NB4 (cell line): ENCODE measurements at regions not wholly inside any gene's neighbourhood (a gene's known extent, or its start where the extent isn't known, plus 50 kb on each side); places are given as distances from the start of the nearest gene placed in this dataset.

Experiments
- POLR2A ChIP-seq: IDR thresholded peaks from 2 replicates; pipeline ENCODE4 v1.6.1; 2011; ENCODE audit warnings: mild to moderate bottlenecking; ENCODE audit not compliant: insufficient read length; ENCODE audit errors: extremely low read depth
- TF ChIP-seq, protein P1 (sequence below): IDR thresholded peaks from one replicate; pipeline ENCODE4 v1.5.1; 2012; ENCODE audit warnings: low read depth, low read length

DNA sequence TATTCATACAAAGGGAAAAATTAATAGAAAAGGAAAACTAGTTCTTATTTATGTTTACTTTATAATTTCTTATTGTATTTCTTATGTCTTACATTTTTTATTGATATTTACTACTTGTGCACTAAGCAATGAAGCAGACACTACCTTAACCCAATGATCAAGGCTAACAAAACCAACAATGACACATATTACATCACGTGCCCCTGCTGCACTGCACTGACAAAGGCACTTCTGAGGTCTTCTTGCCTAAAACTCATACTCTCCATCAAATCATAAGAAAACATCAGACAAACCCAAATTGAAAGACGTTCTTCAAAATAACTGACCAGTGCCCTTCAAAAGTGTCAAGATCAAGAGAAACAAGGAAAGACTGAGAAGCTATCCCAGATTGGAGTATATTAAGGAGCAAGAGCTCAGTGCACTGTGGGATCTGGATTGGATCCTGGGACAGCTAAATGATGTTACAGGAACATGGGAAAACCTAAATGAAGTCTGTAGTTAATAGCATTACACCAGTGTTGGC, 230.9 kb downstream of the AUH start:
- TF ChIP-seq, protein P1, sequence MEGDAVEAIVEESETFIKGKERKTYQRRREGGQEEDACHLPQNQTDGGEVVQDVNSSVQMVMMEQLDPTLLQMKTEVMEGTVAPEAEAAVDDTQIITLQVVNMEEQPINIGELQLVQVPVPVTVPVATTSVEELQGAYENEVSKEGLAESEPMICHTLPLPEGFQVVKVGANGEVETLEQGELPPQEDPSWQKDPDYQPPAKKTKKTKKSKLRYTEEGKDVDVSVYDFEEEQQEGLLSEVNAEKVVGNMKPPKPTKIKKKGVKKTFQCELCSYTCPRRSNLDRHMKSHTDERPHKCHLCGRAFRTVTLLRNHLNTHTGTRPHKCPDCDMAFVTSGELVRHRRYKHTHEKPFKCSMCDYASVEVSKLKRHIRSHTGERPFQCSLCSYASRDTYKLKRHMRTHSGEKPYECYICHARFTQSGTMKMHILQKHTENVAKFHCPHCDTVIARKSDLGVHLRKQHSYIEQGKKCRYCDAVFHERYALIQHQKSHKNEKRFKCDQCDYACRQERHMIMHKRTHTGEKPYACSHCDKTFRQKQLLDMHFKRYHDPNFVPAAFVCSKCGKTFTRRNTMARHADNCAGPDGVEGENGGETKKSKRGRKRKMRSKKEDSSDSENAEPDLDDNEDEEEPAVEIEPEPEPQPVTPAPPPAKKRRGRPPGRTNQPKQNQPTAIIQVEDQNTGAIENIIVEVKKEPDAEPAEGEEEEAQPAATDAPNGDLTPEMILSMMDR = no peak
- no peak for TF ChIP-seq POLR2A
